ENCODE measurements at regions not wholly inside any gene's neighbourhood (a gene's known extent, or its start where the extent isn't known, plus 50 kb on each side); places are given as distances from the start of the nearest gene placed in this dataset.

DNA sequence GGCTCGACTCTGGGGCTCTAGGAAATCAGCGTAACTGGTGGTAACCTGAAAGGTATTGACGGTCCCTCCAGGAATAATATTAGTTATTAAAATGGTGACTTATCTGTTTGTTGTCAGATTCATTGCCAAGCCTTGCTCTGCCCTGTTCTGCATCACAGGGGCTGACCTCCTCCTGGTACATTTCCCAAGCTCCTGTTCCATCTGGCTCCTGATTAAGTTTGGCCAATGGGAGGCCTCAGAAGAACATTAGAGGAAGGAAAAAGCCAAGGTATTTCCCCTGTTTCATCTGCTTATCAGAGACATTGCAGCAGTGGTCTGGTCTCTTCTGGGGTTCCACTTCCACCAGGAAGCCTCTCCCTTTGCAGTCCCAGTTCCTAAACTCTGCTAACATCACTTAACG lies 527.0 kb downstream of the TNS1 start:
- no peak for DNase-seq
- Histone ChIP-seq H3K4me3 (ENCODE audit: low read depth, low read length) (no peak overlapping the region), H3K27ac (no peak overlapping the region), H3K36me3 (no peaks in the 10 kb centered on the region), H3K27me3 (ENCODE audit: insufficient read depth, low read depth, severe bottlenecking) (no peaks in the 10 kb centered on the region), H3K9me3 (ENCODE audit: severe bottlenecking) (no peaks in the 10 kb centered on the region)
- TF ChIP-seq, protein P1, sequence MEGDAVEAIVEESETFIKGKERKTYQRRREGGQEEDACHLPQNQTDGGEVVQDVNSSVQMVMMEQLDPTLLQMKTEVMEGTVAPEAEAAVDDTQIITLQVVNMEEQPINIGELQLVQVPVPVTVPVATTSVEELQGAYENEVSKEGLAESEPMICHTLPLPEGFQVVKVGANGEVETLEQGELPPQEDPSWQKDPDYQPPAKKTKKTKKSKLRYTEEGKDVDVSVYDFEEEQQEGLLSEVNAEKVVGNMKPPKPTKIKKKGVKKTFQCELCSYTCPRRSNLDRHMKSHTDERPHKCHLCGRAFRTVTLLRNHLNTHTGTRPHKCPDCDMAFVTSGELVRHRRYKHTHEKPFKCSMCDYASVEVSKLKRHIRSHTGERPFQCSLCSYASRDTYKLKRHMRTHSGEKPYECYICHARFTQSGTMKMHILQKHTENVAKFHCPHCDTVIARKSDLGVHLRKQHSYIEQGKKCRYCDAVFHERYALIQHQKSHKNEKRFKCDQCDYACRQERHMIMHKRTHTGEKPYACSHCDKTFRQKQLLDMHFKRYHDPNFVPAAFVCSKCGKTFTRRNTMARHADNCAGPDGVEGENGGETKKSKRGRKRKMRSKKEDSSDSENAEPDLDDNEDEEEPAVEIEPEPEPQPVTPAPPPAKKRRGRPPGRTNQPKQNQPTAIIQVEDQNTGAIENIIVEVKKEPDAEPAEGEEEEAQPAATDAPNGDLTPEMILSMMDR (IDR thresholded peaks at IDR 0.05; ENCODE audit: low read depth, low read length), result no peak

DNA sequence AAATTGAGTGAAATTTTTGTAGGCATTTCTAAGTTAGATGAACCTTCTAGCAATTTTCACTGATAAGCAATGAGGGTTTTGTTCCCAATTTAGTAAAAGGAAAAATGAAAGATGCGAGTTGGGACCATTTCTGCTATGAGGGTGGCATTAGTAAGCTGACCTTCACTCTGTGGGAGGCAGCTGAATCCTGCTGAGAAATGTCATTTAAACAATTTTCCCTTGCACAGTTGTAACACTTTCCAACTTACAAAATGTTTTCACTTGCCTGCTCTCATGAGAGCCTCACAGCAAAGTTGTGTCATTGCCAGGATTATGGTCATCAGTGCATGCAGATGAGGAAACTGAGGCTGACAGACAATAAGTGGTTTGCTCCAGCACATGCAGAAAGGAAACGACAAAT lies 527.7 kb downstream of the TNS1 start:
- DNase-seq, result no peak
- Histone ChIP-seq H3K9me3 (ENCODE audit: severe bottlenecking) (no peaks in the 10 kb centered on the region), H3K27ac (no peak overlapping the region), H3K27me3 (ENCODE audit: insufficient read depth, low read depth, severe bottlenecking) (no peaks in the 10 kb centered on the region), H3K4me3 (ENCODE audit: low read depth, low read length) (no peak overlapping the region), H3K36me3 (no peaks in the 10 kb centered on the region)
- TF ChIP-seq, protein P1 (IDR thresholded peaks at IDR 0.05; ENCODE audit: low read depth, low read length), result no peak

DNA sequence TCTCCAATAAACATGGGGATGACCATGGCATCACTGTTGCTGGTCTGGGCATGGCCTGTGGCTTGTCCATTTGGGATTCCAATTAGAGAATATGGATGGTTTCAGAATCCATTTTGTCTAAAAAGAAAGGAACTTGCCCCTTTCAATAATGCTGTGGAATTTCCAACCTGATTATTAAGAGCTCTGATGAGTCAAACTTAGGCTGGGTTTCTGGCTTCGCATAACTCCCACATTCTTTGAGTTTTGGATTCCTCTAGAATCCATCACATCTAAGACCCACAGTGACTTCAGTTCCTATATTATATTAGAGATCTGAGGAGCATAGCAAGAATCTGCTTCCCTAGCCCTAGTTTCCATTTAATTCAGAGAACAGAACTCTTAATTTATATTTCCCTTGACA lies 531.5 kb downstream of the TNS1 start:
- no peaks in the 10 kb centered on the region for H3K36me3 ChIP-seq
- DNase-seq, result no peak
- TF ChIP-seq, protein P1 (IDR thresholded peaks at IDR 0.05; ENCODE audit: low read depth, low read length), result no peak
- no peak overlapping the region for H3K4me3 ChIP-seq (ENCODE audit: low read depth, low read length)
- H3K27ac ChIP-seq, result no peak overlapping the region
- no peaks in the 10 kb centered on the region for H3K27me3 ChIP-seq (ENCODE audit: insufficient read depth, low read depth, severe bottlenecking)
- H3K9me3 ChIP-seq (ENCODE audit: severe bottlenecking), result no peaks in the 10 kb centered on the region

DNA sequence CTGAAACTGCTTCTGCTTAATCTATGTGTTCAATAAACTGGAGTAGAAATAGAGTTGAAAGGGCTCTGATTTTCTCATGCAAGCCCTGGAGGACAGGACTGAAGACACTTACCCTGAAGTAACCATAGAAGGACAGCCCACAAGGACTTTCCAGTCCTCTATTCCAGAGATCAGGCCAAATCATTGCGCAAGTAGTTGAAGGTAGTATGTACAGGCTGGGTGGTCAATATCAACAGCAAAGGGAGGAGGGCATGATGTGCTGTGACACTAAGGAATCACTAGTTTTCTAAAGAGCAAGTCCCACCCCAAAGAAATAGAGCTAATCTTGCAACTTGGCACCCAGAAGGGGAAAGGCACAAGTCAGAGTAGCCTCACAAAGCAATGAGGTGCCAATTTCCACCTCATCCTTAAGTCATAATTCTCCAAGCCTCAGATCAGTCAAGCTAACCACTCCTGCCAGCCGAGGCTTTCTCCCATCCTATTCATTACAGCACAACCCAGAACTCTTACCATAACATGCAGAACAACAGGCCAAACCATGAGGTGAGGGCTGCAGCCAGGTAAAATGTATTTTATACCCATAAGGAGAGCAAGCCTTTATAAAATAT lies 533.5 kb downstream of the TNS1 start:
- Histone ChIP-seq H3K27me3 (ENCODE audit: insufficient read depth, low read depth, severe bottlenecking) (no peaks in the 10 kb centered on the region), H3K9me3 (ENCODE audit: severe bottlenecking) (no peaks in the 10 kb centered on the region), H3K36me3 (no peaks in the 10 kb centered on the region), H3K4me3 (ENCODE audit: low read depth, low read length) (no peak overlapping the region), H3K27ac (no peak overlapping the region)
- TF ChIP-seq, protein P1 (IDR thresholded peaks at IDR 0.05; ENCODE audit: low read depth, low read length), result no peak
- DNase-seq, result no peak

DNA sequence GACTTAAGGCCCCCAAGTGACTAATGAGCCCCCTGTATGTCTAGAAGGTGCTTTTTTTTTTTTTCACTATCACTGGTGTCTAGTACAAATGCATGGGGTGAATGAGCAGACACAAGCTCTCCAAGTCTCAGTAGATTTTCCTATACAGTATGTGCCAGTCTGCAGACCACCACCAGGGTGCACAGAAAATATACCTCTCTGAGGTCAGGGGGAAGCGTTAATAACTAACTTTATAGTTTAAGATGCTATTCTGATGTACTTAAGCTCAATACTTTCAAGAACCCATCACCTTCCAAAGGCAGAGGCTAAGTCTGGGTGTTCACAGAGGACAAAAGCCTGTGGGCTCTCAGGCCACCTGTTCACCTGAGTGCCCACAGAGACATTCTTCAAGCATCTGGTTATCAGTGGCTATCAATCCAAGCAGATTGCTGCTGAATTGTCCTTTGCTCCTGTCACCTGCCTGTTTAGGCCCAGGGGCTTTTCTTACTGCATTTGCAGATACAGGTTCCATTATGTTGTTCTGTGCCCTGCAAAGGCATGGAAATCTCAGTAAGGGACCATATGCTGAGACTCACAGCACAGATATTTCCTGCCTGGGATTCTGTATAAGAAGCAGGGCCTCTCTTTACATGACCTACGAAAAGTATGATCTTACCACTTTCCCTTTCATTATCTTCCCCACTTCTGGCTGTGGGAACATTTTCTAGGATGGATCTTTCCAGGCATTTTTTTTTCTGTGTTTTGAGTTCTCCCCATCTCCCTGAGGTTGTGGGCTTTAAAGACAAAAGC lies 534.6 kb downstream of the TNS1 start:
- Histone ChIP-seq H3K27me3 (ENCODE audit: insufficient read depth, low read depth, severe bottlenecking) (no peaks in the 10 kb centered on the region), H3K9me3 (ENCODE audit: severe bottlenecking) (no peaks in the 10 kb centered on the region), H3K4me3 (ENCODE audit: low read depth, low read length) (no peak overlapping the region), H3K27ac (no peak overlapping the region), H3K36me3 (no peaks in the 10 kb centered on the region)
- TF ChIP-seq, protein P1 (IDR thresholded peaks at IDR 0.05; ENCODE audit: low read depth, low read length), result no peak
- no peak for DNase-seq

All from WERI-Rb-1 (cell line).